ENCODE measurements at regions not wholly inside any gene's neighbourhood (a gene's known extent, or its start where the extent isn't known, plus 50 kb on each side); places are given as distances from the start of the nearest gene placed in this dataset.

DNA sequence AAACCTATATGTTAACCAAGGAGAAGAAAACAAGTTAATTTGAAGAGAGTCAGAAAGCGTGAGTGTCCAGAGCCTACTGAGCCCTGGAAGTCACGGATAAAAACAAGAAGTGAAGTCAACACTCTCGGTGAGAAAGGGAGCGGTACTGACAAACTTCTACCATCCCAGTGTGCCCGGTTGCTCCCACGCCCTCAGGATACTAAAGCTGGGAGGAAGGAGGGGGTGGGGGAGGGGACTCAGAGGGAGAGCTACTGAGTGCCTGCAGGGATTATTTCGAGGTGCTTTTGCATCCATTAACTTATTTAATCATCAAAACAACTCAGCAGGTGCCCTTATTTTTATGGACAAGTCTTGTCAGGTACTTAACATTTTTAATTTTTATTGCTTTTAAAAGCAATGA, 166.2 kb downstream of the ZIC5 start:
- 74 to 80% methylated on average over 7 of the region's 7 CpGs for WGBS, 2 donors
- Histone ChIP-seq H3K9me3 (no peaks in the 10 kb centered on the region), H3K36me3 (replicated peaks in 1 of 2; ENCODE audit: insufficient read depth in 1 of 2, low read depth in 2 of 2) (no peaks in the 10 kb centered on the region), H3K4me3 (no peak overlapping the region), H3K4me1 (no peaks in the 10 kb centered on the region), H3K27ac (no peak overlapping the region), H3K27me3 (no peaks in the 10 kb centered on the region)
- intact Hi-C loops (cut with DNase I), result no loop called here
- ATAC-seq (no peak), DNase-seq (no peak)
- TF ChIP-seq, protein P1, sequence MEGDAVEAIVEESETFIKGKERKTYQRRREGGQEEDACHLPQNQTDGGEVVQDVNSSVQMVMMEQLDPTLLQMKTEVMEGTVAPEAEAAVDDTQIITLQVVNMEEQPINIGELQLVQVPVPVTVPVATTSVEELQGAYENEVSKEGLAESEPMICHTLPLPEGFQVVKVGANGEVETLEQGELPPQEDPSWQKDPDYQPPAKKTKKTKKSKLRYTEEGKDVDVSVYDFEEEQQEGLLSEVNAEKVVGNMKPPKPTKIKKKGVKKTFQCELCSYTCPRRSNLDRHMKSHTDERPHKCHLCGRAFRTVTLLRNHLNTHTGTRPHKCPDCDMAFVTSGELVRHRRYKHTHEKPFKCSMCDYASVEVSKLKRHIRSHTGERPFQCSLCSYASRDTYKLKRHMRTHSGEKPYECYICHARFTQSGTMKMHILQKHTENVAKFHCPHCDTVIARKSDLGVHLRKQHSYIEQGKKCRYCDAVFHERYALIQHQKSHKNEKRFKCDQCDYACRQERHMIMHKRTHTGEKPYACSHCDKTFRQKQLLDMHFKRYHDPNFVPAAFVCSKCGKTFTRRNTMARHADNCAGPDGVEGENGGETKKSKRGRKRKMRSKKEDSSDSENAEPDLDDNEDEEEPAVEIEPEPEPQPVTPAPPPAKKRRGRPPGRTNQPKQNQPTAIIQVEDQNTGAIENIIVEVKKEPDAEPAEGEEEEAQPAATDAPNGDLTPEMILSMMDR (IDR thresholded peaks at IDR 0.05), result no peak
- no peak for TF ChIP-seq POLR2A (IDR thresholded peaks at IDR 0.05)

DNA sequence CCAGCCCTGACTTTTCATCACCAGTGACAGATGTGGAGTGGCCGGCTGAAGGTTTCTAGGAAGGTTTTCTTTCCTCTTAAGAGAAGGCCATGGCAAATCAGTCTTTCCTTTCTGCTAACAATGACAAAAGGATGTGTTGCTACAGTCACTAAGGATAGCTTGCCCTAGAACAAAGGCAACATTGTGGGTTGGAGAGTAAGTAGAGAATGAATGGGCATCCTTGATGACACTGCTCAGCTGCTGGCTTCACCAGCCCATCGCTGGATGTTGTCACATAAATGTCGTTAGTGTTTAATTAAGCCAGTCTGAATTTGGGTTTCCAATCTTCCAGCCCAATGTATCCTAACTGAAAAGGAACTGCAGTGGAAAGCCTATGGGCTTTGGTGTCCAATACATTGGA, 168.4 kb downstream of the ZIC5 start:
- Histone ChIP-seq H3K27ac (no peak overlapping the region), H3K36me3 (replicated peaks in 1 of 2; ENCODE audit: insufficient read depth in 1 of 2, low read depth in 2 of 2) (no peaks in the 10 kb centered on the region), H3K27me3 (no peaks in the 10 kb centered on the region), H3K9me3 (no peaks in the 10 kb centered on the region), H3K4me3 (no peak overlapping the region), H3K4me1 (no peaks in the 10 kb centered on the region)
- intact Hi-C loops (cut with DNase I), result no loop called here
- ATAC-seq, result no peak
- WGBS, 2 donors, result 98 to 100% methylated on average over 3 of the region's 3 CpGs
- DNase-seq, result no peak
- TF ChIP-seq, protein P1 (IDR thresholded peaks at IDR 0.05), result no peak
- TF ChIP-seq POLR2A (IDR thresholded peaks at IDR 0.05), result no peak

DNA sequence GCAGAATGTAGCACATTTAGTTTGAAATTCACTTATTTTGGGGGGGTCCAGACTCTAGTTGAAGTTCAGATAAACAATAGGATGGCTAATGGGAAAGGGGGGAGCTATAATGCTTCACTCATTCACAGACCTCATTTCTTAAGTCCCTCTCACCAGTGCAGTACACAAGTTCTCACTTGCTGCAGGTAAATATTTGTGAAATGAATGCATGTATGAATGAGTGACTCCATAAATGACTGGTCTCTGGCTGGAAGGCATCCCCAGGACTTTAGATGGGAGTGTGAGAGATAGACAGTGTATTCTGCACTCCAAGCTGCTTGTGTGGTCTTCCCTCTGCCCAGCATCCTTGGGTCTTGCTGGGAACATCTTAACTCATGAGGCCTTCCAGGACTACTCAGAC, 169.2 kb downstream of the ZIC5 start:
- no peak for ATAC-seq
- TF ChIP-seq, protein P1 (IDR thresholded peaks at IDR 0.05), result no peak
- no peak for TF ChIP-seq POLR2A (IDR thresholded peaks at IDR 0.05)

DNA sequence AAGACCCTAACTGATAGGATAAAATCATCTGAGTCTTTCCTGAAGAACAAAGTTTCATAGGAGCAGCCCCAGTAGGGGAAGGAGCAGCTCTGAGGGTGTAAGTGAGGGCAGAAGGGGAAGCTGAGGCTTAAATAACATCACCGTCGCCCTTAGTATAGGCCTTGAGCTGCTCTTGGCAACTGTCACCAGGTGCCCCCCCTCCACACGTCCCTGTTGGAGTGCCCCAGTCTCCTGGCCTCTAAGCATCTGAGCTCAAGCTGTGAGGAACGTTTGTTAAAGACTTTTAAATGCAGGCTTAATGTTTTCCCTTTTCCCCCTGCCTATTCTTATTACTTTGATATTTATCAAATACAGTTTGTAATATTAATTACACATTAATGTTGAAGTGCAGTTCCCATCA, 170.6 kb downstream of the ZIC5 start:
- H3K9me3 ChIP-seq, result no peaks in the 10 kb centered on the region
- H3K36me3 ChIP-seq (replicated peaks in 1 of 2; ENCODE audit: insufficient read depth in 1 of 2, low read depth in 2 of 2), result no peaks in the 10 kb centered on the region
- 63 to 66% methylated on average over 4 of the region's 4 CpGs for WGBS, 2 donors
- no peak overlapping the region for H3K27ac ChIP-seq
- ATAC-seq, result no peak
- no peaks in the 10 kb centered on the region for H3K4me1 ChIP-seq
- no peaks in the 10 kb centered on the region for H3K27me3 ChIP-seq
- TF ChIP-seq, protein P1 (IDR thresholded peaks at IDR 0.05), result no peak
- TF ChIP-seq POLR2A (IDR thresholded peaks at IDR 0.05), result no peak
- intact Hi-C loops (cut with DNase I), result no loop called here
- DNase-seq, result no peak
- no peak overlapping the region for H3K4me3 ChIP-seq

More for the DNA sequence above, 169.2 kb downstream of the ZIC5 start:
- no peaks in the 10 kb centered on the region for H3K27me3 ChIP-seq
- H3K4me3 ChIP-seq, result no peak overlapping the region
- no peaks in the 10 kb centered on the region for H3K4me1 ChIP-seq
- H3K36me3 ChIP-seq (replicated peaks in 1 of 2; ENCODE audit: insufficient read depth in 1 of 2, low read depth in 2 of 2), result no peaks in the 10 kb centered on the region
- DNase-seq, result no peak
- no peaks in the 10 kb centered on the region for H3K9me3 ChIP-seq
- intact Hi-C loops (cut with DNase I), result no loop called here
- H3K27ac ChIP-seq, result no peak overlapping the region

DNA sequence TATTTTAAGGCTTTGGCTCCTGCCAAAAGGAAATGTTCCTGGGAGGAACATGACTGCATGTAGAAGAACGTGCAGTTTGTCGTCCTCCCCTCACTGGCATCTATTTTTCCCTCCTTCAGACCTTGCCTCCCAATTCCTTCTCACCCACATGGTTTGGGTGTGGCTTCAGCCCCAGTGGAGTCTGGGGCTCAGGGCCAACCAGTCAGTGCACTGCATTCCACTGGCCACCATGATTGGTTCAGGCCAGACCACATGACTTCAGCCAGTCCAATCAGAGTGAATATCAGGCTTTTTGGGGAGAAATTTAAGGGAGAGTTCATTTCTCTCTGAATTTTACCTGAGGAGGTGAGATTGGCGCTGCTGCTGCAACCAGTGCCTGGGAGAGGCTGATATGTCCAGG, 171.6 kb downstream of the ZIC5 start:
- H3K4me1 ChIP-seq, result no peaks in the 10 kb centered on the region
- ATAC-seq (no peak), DNase-seq (no peak)
- intact Hi-C loops (cut with DNase I), result no loop called here
- no peaks in the 10 kb centered on the region for H3K36me3 ChIP-seq (replicated peaks in 1 of 2; ENCODE audit: insufficient read depth in 1 of 2, low read depth in 2 of 2)
- H3K4me3 ChIP-seq, result no peak overlapping the region
- TF ChIP-seq POLR2A (IDR thresholded peaks at IDR 0.05), result no peak
- TF ChIP-seq, protein P1 (IDR thresholded peaks at IDR 0.05), result no peak
- WGBS, 2 donors, result 88 to 97% methylated on average over 3 of the region's 3 CpGs
- H3K9me3 ChIP-seq, result no peaks in the 10 kb centered on the region
- no peak overlapping the region for H3K27ac ChIP-seq
- no peaks in the 10 kb centered on the region for H3K27me3 ChIP-seq
